Effector memory CD4-positive, alpha-beta T cell (primary cell): ENCODE measurements at regions not wholly inside any gene's neighbourhood (a gene's known extent, or its start where the extent isn't known, plus 50 kb on each side); places are given as distances from the start of the nearest gene placed in this dataset.
"Not testable (repeated sequence)": the region's sequence is repeated elsewhere in the genome, so short reads cannot be mapped to it uniquely, and the experiment has no call there.

Experiments used
- DNase-seq, 3 donors: peaks; one replicate each; pipeline ENCODE4 v3.0.0-alpha.2; 2020
- H3K27ac ChIP-seq: 2 replicates; pipeline ENCODE4 v1.7.0; 2013; ENCODE audit warnings: mild to moderate bottlenecking, low read length, moderate library complexity; ENCODE audit not compliant: insufficient read depth, poor library complexity, severe bottlenecking
- H3K27me3 ChIP-seq: replicated peaks from 2 replicates; pipeline ENCODE4 v1.7.0; 2013; ENCODE audit warnings: mild to moderate bottlenecking, low read length; ENCODE audit not compliant: insufficient read depth, control insufficient read depth, poor library complexity, severe bottlenecking
- H3K36me3 ChIP-seq: 2 replicates; pipeline ENCODE4 v1.7.0; 2013; ENCODE audit warnings: mild to moderate bottlenecking, low read length, moderate library complexity; ENCODE audit not compliant: control insufficient read depth, insufficient read depth
- H3K4me1 ChIP-seq: 2 replicates; pipeline ENCODE4 v1.7.0; 2013; ENCODE audit warnings: low read length, mild to moderate bottlenecking; ENCODE audit not compliant: control insufficient read depth, insufficient read depth, poor library complexity, severe bottlenecking
- H3K4me3 ChIP-seq: 2 replicates; pipeline ENCODE4 v1.7.0; 2013; ENCODE audit warnings: low read length, low read depth, mild to moderate bottlenecking; ENCODE audit not compliant: insufficient read depth, poor library complexity, severe bottlenecking
- H3K9me3 ChIP-seq: 2 replicates; pipeline ENCODE4 v1.7.0; 2013; ENCODE audit warnings: mild to moderate bottlenecking, low read length, moderate library complexity; ENCODE audit not compliant: control insufficient read depth

- not testable (repeated sequence) for DNase-seq
Measured at GRCh38 chr21:17219050-17219449, 293.8 kb upstream of the CXADR start.

DNA sequence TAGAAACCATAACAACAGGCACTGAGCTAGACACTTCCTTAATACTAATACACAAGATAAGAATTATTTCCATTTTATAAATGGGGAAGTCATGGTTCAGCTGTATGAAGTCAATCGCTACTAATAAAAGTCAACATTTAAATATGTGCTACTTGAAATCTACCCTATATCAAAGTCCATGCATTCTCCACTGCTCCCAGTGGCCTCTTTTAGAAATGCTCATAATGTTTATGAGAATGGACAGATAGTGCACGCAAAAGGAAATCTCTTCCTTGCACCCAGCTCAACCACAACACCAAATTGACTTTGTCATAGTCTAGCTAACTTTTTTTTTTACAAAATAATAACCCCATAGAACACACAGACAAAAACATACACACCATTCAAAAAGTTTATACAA is 281.7 kb upstream of the CXADR start:
- no peaks in the 10 kb centered on the region for H3K9me3 ChIP-seq
- H3K36me3 ChIP-seq = no peaks in the 10 kb centered on the region

More at GRCh38 chr21:17219050-17219449, 293.8 kb upstream of the CXADR start:
- not testable (repeated sequence) for H3K4me1 ChIP-seq, H3K36me3 ChIP-seq, H3K27me3 ChIP-seq, H3K4me3 ChIP-seq, H3K9me3 ChIP-seq, H3K27ac ChIP-seq

GRCh38 chr21:17231771-17232170 is 281.1 kb upstream of the CXADR start:
- H3K4me1 ChIP-seq = no peaks in the 10 kb centered on the region
- no peak for DNase-seq
- no peak overlapping the region for H3K27ac ChIP-seq
- H3K36me3 ChIP-seq = no peaks in the 10 kb centered on the region
- H3K4me3 ChIP-seq = no peak overlapping the region
- H3K27me3 ChIP-seq = no peaks in the 10 kb centered on the region
- H3K9me3 ChIP-seq = no peaks in the 10 kb centered on the region

More for the DNA sequence above, 281.7 kb upstream of the CXADR start:
- H3K4me1 ChIP-seq = no peaks in the 10 kb centered on the region
- no peak for DNase-seq
- no peak overlapping the region for H3K4me3 ChIP-seq
- H3K27me3 ChIP-seq = no peaks in the 10 kb centered on the region
- no peak overlapping the region for H3K27ac ChIP-seq

GRCh38 chr21:17238468-17238867 is 274.4 kb upstream of the CXADR start:
- Histone ChIP-seq H3K9me3 (no peaks in the 10 kb centered on the region), H3K36me3 (no peaks in the 10 kb centered on the region), H3K4me3 (no peak overlapping the region), H3K27ac (no peak overlapping the region), H3K27me3 (no peaks in the 10 kb centered on the region), H3K4me1 (no peaks in the 10 kb centered on the region)
- no peak for DNase-seq

GRCh38 chr21:17250778-17251241 is 262.0 kb upstream of the CXADR start:
- no peak overlapping the region for H3K4me3 ChIP-seq
- no peak for DNase-seq
- H3K27ac ChIP-seq = no peak overlapping the region
- H3K9me3 ChIP-seq = no peaks in the 10 kb centered on the region
- H3K36me3 ChIP-seq = no peaks in the 10 kb centered on the region
- H3K27me3 ChIP-seq = no peaks in the 10 kb centered on the region
- H3K4me1 ChIP-seq = no peaks in the 10 kb centered on the region

DNA sequence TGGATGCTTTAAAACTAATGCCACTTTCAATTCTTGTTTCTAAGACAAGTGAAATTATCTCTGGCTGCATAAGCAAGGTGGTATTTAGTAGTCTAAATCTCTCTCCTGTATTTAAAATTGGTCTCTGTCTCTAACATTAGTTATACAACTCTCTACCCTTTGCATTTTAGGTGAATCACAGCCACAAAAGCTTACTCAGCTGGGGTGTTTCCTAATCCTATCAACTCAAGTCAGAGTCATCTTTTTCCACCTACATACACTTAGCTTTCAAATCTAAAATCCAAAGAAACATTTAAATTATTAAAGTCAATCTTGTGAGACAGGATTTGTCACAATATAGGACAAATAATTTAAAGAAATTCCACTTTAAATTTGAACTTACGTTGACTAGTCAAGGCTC is 255.1 kb upstream of the CXADR start:
- Histone ChIP-seq H3K36me3 (no peaks in the 10 kb centered on the region), H3K4me3 (no peak overlapping the region), H3K27ac (no peak overlapping the region), H3K9me3 (no peaks in the 10 kb centered on the region), H3K27me3 (no peaks in the 10 kb centered on the region), H3K4me1 (no peaks in the 10 kb centered on the region)
- DNase-seq = no peak

DNA sequence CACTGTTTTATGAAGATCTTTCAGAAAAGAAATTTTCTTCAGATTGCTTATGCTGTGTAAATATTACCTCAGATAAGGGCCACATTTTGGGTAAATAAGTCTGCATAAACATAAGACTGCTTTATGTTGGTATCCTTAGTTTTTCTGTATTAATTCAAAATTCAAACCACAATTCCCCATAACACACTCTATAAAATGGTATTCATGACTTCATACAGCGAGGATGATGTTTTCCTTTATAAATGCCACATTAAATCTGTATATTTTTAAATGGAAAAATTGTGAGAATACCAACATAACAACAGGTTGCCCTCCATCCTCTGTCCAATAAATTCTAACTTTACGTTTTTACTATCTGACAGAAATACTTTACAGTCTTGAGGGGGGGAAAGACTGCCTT is 248.7 kb upstream of the CXADR start:
- H3K4me1 ChIP-seq = no peaks in the 10 kb centered on the region

GRCh38 chr21:17269760-17270159 is 243.1 kb upstream of the CXADR start:
- no peak overlapping the region for H3K27ac ChIP-seq
- no peak for DNase-seq
- H3K4me1 ChIP-seq = no peaks in the 10 kb centered on the region
- no peak overlapping the region for H3K4me3 ChIP-seq
- H3K9me3 ChIP-seq = no peaks in the 10 kb centered on the region
- no peaks in the 10 kb centered on the region for H3K36me3 ChIP-seq
- H3K27me3 ChIP-seq = no peaks in the 10 kb centered on the region

More for the DNA sequence above, 248.7 kb upstream of the CXADR start:
- Histone ChIP-seq H3K27me3 (no peaks in the 10 kb centered on the region), H3K9me3 (no peaks in the 10 kb centered on the region), H3K4me3 (no peak overlapping the region), H3K36me3 (no peaks in the 10 kb centered on the region), H3K27ac (no peak overlapping the region)
- DNase-seq = no peak

- no peak for DNase-seq
- no peaks in the 10 kb centered on the region for H3K9me3 ChIP-seq
- H3K36me3 ChIP-seq = no peaks in the 10 kb centered on the region
- no peaks in the 10 kb centered on the region for H3K4me1 ChIP-seq
- no peak overlapping the region for H3K4me3 ChIP-seq
- H3K27me3 ChIP-seq = no peaks in the 10 kb centered on the region
- no peak overlapping the region for H3K27ac ChIP-seq
Measured at GRCh38 chr21:17270229-17270628, 242.6 kb upstream of the CXADR start.

GRCh38 chr21:17279663-17280062 is 233.2 kb upstream of the CXADR start:
- Histone ChIP-seq H3K27ac (no peak overlapping the region), H3K27me3 (no peaks in the 10 kb centered on the region), H3K4me1 (no peaks in the 10 kb centered on the region), H3K4me3 (no peak overlapping the region), H3K9me3 (no peaks in the 10 kb centered on the region), H3K36me3 (no peaks in the 10 kb centered on the region)
- no peak for DNase-seq
